IPS-18c (cell line): ENCODE measurements at regions not wholly inside any gene's neighbourhood (a gene's known extent, or its start where the extent isn't known, plus 50 kb on each side); places are given as distances from the start of the nearest gene placed in this dataset.

Source experiments
- H3K4me3 ChIP-seq: 2 replicates; pipeline ENCODE4 v1.7.0; 2013; ENCODE audit warnings: low read depth, mild to moderate bottlenecking, low read length, moderate library complexity; ENCODE audit not compliant: insufficient read depth
- H3K9me3 ChIP-seq: one replicate; pipeline ENCODE4 v1.6.1; 2013; ENCODE audit warnings: mild to moderate bottlenecking, low read length, moderate library complexity; ENCODE audit not compliant: control insufficient read depth, insufficient read depth

DNA sequence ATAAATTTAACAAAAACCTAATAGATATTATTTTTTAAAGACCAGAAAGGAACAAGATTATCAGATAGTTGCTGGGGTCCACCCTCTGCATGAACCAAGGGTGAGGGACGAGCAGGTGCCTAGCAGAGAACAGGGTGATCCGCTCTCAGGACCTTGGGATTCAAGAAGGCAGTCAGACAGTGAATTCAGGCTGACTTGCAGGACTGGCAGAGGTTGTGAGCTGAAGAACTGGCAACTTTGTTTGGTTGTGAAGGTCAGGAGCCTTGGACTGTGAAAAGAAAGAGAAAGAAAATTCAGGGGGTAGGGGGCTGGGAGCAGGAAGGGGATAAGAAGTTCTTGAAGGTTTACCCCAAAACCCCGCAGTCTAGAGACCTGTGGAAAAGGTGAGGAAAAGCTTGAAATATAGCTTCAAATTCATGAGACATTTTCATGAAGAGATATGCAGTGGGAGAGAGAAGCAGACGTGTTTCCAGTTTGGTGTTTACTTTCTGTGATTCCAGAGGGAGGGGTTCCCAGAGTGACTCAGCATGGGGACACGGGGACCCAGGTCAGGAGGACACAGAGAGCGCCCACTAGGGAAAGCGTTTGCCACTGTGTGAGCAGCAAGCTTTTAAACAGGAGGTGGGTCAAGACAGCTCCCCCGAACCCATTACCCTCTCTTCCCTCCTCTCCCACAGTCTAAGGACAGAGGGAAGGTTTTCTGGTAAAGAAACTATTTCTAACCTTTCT is 217.2 kb upstream of the UMPS start:
- Histone ChIP-seq H3K9me3 (no peaks in the 10 kb centered on the region), H3K4me3 (no peak overlapping the region)

DNA sequence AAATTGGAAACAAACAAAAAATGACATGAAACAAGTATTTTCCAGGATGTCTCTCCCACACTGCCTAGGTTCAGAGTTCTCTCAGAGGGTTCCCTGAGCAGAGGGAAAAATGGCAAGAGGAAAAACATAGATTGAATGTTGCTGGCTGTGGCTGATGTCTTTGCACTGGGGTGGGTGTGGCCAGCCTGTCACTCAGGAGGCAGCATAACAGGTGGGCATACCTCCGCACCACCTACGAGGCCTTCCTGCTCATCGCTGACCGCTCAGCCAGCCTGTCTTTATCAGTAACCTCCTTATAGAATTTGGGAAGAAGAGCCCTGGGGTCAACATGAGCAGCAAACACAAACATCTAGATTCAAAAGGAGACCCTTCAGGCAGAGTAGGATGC is 216.6 kb upstream of the UMPS start:
- no peak overlapping the region for H3K4me3 ChIP-seq

DNA sequence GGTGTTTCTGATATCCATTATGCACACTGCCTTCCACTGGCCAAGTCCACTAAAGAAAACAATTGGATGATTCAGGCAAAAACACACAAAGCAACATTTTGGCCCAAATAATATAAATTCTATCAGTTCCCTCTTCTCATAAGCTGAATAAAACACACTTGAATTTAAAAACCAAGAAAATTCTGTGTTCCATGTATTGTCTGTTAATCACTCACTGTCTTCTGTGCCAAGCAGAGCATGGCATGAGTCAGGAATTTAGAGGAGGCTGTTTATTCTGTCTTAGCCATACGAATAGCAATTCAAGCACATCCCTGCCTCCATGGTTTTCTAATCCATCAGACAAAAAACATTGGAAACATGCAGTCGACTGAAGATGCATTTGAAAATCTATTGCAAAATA is 215.6 kb upstream of the UMPS start:
- Histone ChIP-seq H3K4me3 (no peak overlapping the region), H3K9me3 (no peaks in the 10 kb centered on the region)

More for the DNA sequence above, 216.6 kb upstream of the UMPS start:
- H3K9me3 ChIP-seq = no peaks in the 10 kb centered on the region

DNA sequence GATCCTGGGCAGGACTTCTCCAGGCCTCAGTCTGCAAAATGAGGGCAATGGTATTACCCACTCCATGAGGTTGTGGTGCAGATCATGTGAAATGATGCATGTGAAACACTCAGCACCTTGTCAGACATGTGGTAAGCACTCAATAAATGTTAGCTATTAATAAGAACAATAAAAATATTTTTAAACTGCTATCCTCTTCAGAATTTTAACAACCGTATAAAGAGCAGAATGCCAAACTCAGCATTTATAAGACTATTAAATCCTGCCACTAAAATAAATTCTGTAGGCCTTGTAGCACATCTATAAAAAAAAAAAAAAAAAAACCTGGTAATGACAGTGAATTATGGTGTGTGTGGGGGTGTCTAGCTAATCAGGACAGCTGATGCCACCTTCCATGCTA is 213.9 kb upstream of the UMPS start:
- Histone ChIP-seq H3K9me3 (peaks cover 2% of the 10 kb centered on the region), H3K4me3 (no peak overlapping the region)

DNA sequence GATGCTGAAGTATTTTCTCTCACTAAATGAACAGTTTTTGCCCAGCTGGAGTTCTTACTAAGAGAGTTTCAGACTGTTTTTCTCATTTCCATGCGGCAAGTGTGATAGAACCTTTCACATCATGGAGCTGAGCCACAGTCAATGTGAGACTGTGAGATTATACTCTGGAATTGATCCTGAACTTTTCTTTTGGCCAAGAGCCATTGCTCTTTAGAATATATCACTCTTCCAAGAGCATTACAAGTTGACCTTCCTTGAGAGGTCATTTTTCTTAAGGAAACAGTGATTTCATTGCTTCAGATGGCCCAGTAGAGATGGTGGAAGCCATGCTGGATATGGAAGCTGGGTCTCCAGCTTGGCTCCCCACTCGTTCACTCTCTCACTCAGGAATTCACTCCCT is 212.9 kb upstream of the UMPS start:
- peaks cover 2% of the 10 kb centered on the region for H3K9me3 ChIP-seq
- no peak overlapping the region for H3K4me3 ChIP-seq

DNA sequence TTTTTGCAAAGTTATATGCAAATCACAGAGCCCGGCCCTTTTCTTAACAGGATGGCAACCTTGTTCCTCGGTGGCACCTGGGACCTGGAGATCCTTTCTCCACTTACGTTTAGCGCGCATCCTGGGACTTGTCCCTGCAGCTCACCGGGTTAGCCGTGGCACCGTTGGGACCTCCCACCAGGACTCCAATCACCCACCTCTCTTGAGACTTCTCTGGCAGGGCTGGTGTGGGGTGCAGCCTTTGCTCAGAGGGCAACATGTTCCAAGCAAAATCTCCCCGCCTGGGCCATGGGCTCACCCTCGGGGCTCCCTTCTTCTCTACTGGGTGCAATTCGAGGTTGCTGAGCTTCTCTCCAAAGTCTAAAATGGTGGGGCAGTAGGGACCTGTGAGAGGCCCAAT is 211.9 kb upstream of the UMPS start:
- Histone ChIP-seq H3K9me3 (peaks cover 2% of the 10 kb centered on the region), H3K4me3 (no peak overlapping the region)

DNA sequence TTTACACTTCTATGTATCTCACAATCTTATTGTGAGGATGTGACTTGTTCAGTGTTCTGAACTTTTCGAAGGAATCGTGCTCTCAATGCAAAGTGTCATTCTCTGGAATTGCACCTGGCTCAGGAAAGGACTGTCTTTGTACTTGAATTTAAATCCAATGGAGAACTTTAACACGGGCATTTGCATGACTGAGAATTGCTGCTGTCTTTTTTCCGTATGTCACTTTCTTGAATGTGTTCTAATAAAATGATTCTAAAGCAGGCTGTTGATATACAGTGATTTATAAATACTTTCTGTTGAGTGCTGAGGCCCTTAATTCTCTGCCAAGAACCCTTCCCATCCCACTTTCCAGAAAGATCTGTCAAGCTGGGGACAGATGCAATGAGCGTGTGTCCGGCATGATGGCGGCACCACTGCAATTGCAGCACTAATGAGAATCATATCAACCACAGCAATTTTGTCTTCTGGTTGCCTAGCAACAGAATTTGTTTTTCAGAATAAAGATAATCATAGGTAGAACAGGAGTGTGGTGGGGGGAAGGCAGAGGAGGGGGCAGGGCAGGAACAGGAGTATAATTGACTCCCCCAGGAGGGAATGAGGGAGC is 210.6 kb upstream of the UMPS start:
- Histone ChIP-seq H3K9me3 (peaks cover 2% of the 10 kb centered on the region), H3K4me3 (no peak overlapping the region)

DNA sequence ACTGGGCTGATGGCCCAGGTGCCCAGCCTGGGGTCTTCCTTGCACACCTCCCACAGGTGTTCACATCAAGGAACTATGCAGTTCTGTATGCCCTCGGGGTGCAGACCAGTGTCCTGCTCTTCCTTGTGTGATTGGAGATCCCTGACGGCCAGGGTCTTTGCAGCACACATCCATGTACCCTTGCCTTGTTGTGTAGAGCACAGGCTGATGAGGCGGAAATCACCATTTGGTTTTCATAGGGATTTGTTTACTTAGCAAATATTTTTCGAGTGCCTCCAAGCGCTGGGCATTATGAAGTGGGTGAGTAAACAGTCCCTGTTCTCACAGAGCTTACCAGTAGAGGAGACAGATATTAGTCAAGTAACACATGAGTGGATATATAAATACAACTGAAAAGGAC is 209.3 kb upstream of the UMPS start:
- H3K4me3 ChIP-seq = no peak overlapping the region
- H3K9me3 ChIP-seq = peaks cover 2% of the 10 kb centered on the region

DNA sequence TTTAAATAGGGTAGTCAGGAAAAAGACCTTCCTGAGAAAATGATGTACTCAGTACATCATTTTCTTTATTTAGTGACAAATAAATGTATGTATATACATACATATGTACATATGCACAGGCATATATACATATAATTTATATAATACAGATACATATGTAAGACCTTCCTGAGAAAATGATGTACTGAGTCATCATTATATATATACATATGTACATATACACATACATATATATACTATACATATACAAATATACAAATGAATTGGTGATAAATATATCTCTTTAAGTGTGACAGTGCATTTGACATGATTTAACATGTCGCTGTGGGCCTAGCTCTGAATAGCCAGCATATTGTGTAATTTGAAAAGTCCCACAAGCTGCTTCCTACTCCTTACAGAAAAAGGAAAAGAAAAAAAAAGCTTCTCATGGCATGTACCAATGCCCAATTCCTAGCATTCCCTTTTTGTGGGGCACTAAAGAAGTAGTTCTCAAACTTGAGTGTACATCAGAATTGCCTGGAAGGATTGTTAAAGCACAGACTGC is 208.1 kb upstream of the UMPS start:
- Histone ChIP-seq H3K4me3 (no peak overlapping the region), H3K9me3 (peaks cover 2% of the 10 kb centered on the region)

DNA sequence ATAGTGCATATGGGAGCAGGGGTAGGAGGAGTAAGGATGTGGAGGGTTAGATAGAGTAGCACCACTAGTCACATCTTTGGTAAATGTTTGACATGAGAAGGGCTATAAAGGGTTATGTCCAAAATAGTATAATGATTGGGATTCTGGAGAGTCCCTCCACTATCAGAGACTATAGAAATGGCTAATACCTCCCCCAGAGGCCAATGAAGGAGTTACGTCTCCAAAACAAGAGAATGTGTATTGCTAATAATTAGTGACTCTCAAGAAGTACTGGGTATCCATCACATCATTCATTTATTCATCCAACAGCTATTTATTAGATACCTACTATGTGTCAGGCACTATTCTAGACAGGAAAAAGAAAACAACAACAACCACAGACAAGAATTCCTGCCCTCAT is 203.7 kb upstream of the UMPS start:
- Histone ChIP-seq H3K9me3 (no peaks in the 10 kb centered on the region), H3K4me3 (no peak overlapping the region)

DNA sequence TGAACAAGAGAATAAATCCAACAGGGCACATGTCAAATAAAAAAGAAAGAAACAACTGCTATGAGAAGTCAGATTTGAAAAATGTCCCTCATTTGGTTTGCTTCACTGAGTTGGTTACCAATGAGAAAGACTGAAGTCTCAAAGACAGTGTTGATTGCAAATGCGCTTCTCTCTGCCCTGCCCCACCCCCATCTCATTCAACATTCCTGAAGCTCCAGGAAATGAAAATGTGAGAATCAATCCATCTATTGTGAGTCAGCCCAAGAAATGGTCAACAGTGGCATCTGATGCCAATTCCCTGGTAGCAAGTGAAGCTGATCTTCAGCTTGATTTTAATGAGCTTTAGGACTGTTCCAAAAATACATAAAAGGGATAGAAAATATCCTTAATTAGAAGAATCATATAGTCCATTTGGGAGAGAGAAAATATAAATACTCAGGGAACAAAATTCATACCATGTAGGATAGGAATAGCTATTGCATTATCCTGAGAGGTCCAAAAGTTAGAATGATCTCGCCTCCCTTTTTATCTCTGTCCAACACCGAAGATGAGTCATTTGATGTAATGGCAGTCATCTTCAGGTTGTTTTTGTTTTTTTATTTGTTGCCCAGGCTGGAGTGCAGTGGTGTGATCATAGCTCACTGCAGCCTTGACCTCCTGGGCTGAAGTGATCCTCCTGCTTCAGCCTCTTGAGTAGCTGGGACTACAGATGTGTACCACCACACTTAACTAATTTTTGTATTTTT is 200.3 kb upstream of the UMPS start:
- H3K4me3 ChIP-seq = no peak overlapping the region
- H3K9me3 ChIP-seq = no peaks in the 10 kb centered on the region

DNA sequence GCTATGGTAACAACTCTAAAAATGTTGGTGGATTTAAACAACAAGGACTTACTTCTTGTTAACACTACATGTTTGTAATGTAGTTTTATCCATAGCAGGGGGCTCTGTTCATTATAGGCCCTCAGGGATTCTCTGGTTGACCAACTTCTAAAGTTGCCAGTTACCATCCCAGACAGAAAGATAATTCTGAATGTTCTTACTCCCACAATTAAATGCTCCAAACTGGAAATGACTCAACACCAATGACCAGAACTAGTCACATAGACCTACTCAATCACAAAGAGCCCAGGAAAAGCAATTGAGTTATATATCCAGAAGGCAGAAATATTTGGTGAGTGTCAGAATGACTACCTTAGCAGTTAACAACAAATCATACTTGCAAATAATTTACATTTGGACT is 199.3 kb upstream of the UMPS start:
- Histone ChIP-seq H3K4me3 (no peak overlapping the region), H3K9me3 (no peaks in the 10 kb centered on the region)

DNA sequence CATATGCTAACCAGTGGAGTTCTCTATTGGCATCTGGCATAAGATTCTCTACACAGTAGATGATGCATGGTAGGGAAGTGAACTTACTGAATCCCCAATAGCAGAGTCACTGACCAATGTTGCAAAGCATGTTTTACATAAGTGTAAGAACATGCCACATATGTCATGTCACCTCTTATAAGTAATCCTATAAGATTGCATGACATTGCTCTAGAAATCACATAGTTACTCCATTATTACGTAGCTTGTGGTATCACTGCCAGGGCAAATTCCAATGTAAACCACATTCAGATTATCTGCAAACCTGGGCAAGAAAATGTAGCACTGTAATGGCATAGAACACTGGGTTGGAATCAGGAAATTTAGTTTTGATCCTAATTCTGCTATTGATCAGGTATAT is 198.2 kb upstream of the UMPS start:
- no peaks in the 10 kb centered on the region for H3K9me3 ChIP-seq
- no peak overlapping the region for H3K4me3 ChIP-seq

DNA sequence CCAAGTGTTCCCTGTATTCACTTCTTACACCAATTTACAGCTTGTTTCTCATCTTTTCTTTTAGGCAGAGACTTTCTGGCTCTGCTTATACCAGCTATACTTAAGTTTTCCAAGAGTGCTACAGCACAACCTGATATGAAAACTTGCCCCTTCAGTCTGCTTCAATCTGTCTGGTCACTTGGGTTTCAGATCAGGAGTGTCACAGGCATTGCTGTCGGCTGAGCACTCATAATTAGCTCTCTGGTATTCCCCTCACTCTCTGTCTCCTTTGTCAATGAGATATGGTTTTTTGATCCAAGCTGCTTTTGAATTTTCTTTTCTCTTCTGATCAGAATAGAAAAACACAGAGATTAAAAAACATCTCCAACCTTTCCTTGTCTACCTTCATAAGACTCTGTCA is 194.9 kb upstream of the UMPS start:
- no peaks in the 10 kb centered on the region for H3K9me3 ChIP-seq
- H3K4me3 ChIP-seq = no peak overlapping the region

DNA sequence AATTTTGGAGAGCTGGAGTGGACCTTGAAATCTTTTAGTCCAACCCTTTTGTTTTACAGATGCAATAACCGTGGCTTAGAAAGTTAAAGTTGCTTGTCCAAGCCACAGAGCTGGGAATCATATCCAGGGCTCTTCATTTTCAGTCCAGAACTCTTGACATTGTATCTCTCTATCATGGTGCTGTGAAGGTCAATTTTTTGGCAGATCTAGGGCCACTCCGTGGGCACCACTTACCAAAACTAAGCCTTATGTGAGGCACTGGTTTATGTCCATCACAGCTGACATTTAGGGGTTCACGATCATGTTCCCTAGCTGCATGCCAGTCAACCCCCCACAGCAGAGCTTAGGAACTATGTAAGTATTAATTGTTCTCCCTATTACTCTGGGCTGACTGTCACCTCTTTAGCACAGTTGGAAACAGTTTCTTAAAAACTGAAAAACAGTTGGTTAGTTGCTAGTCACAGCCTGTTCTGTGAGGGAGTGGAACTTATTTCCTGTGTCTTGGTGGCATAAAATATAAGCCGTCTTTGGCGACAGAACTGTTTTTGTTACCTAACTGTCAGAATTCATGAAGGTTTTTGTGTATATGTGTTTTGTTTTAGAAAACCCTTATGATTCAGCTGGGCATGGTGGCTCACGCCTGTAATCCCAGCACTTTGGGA is 189.6 kb upstream of the UMPS start:
- H3K9me3 ChIP-seq = no peaks in the 10 kb centered on the region
- H3K4me3 ChIP-seq = no peak overlapping the region

DNA sequence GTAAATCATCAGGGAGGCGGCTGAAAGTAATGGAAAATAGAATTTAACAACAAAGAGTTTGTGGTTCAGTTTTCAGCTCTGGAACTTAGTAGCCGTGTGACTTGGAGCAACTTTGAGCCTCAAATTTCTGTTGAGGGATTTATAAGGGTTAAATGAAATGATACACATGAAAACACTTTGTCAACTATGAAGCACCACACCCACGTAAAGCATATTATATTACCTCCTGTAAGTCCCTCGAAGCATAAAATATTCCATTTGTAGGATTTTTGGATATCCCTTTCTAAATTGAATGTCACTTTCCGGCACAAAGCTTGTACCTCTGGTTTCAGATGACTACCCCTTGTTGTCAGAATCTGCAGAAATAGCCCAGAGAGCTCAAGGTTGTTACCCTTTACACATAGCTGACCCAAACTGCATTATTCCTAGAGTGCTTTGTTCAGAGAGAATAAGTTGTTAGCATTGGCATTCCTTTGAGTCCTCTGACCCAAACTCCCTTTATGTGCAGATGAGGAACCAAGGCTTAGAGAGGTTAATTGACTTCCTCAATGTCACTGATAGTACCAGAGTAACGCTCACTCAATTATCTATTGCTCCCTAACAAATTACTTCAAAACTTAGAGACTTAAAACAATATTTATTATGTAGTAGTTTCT is 187.9 kb upstream of the UMPS start:
- Histone ChIP-seq H3K4me3 (no peak overlapping the region), H3K9me3 (no peaks in the 10 kb centered on the region)

DNA sequence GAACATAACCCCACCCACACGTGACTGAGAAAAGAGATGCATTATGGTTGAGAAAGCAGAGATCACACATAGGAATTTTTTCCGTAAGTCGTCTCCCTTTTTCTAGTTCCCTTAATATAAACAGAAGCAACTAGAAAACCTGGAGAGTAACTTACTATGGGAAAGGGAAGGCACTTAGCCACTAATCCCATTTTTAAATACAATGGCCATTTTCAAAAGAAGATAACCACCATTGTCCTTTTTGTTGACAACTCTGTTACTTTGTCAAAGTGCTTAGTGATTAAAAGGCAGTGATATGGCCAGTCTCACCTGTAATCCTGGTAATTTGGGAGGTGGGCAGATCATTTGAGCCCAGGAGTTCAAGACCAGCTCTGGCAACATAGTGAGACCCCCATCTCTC is 184.4 kb upstream of the UMPS start:
- Histone ChIP-seq H3K4me3 (no peak overlapping the region), H3K9me3 (no peaks in the 10 kb centered on the region)
